Heart left ventricle (tissue), 13 donors: ENCODE measurements at regions not wholly inside any gene's neighbourhood (a gene's known extent, or its start where the extent isn't known, plus 50 kb on each side); places are given as distances from the start of the nearest gene placed in this dataset.

Experiments
- POLR2A ChIP-seq, 2 donors: fragments of 450-650 bp; IDR thresholded peaks; one replicate each; pipeline ENCODE4 v1.6.1; 2017; ENCODE audit warnings: antibody characterized with exemption in 2 of 2, mild to moderate bottlenecking in 2 of 2, moderate library complexity in 2 of 2
- TF ChIP-seq, protein P1 (sequence below), 12 donors: fragments of 200-600 bp; sonication (generic) in 4 of 12; IDR thresholded peaks; one replicate each; pipeline versions ENCODE4 v1.5.0 to v1.8.0; 2018 to 2022; ENCODE audit warnings: antibody characterized with exemption in 12 of 12, mild to moderate bottlenecking in 5 of 12
- donor health status: ischemic (EF 13 %, LVEDD 7.1; RV severe dilation, severe dysfunction).
- donor health status: DM: no; HTN: yes; CAD: no.
- donor health status: DM: no; HTN: no; CAD: no.
- donor health status: ischemic (EF 25% LVEDD 6.9; RV normal size, moderate dysfunction).
- donor health status: ischemic (EF 25% LVEDD 5.7; RV mildly dilated, moderate dysfunction).
- donor health status: ischemic (EF 35%, LVEDD 5.7; RV mildly dilated, moderate dysfunction).
- donor health status: nonischemic (EF 11% LVEDD 7.7; RV severe dilation, severe dysfunction).
- donor health status: DM: yes; HTN: yes; CAD: no.
- donor health status: PGD.
- donor health status: ischemic (EF 29% LVEDD 5.4; RV normal size, mild dysfunction).
- donor health status: nonischemic (EF 23%, LVEDD 6.1; RV moderate dilation, normal function).

GRCh38 chr12:98018836-98019235 is 496.6 kb upstream of the TMPO start:
- TF ChIP-seq POLR2A (IDR thresholded peaks at IDR 0.05), result no peak
- TF ChIP-seq, protein P1, sequence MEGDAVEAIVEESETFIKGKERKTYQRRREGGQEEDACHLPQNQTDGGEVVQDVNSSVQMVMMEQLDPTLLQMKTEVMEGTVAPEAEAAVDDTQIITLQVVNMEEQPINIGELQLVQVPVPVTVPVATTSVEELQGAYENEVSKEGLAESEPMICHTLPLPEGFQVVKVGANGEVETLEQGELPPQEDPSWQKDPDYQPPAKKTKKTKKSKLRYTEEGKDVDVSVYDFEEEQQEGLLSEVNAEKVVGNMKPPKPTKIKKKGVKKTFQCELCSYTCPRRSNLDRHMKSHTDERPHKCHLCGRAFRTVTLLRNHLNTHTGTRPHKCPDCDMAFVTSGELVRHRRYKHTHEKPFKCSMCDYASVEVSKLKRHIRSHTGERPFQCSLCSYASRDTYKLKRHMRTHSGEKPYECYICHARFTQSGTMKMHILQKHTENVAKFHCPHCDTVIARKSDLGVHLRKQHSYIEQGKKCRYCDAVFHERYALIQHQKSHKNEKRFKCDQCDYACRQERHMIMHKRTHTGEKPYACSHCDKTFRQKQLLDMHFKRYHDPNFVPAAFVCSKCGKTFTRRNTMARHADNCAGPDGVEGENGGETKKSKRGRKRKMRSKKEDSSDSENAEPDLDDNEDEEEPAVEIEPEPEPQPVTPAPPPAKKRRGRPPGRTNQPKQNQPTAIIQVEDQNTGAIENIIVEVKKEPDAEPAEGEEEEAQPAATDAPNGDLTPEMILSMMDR (IDR thresholded peaks at IDR 0.05), result no peak
